T-helper 17 cell (primary cell): ENCODE measurements at regions not wholly inside any gene's neighbourhood (a gene's known extent, or its start where the extent isn't known, plus 50 kb on each side); places are given as distances from the start of the nearest gene placed in this dataset.

Source experiments
- ATAC-seq: fragments of 150-1000 bp; cut with Tn5 transposase; 2 replicates; pipeline ENCODE4 v1.10.0; 2021; ENCODE audit warnings: mild to moderate bottlenecking, moderate library complexity
- DNase-seq, 3 donors: peaks; one replicate each; pipeline versions ENCODE4 v3.0.0 to v3.0.0-alpha.2; 2020 to 2021
- H3K9me3 ChIP-seq: one replicate; pipeline ENCODE4 v1.7.0; 2013; ENCODE audit warnings: low read length, mild to moderate bottlenecking; ENCODE audit not compliant: control insufficient read depth, poor library complexity, severe bottlenecking
- H3K27ac Mint-ChIP-seq: one replicate; pipeline ENCODE4 v1.8.0; 2022; ENCODE audit warnings: mild to moderate bottlenecking, moderate library complexity, mixed read lengths
- H3K27me3 Mint-ChIP-seq: one replicate; pipeline ENCODE4 v1.8.0; 2022; ENCODE audit warnings: mixed read lengths
- H3K36me3 Mint-ChIP-seq: one replicate; pipeline ENCODE4 v1.8.0; 2022; ENCODE audit warnings: low read depth, mixed read lengths
- H3K4me1 Mint-ChIP-seq: one replicate; pipeline ENCODE4 v1.8.0; 2022; ENCODE audit warnings: mild to moderate bottlenecking, mixed read lengths
- H3K4me3 Mint-ChIP-seq: one replicate; pipeline ENCODE4 v1.8.0; 2022; ENCODE audit warnings: mild to moderate bottlenecking, moderate library complexity, mixed read lengths

GRCh38 chr3:105040026-105040622 is 326.6 kb upstream of the ALCAM start:
- no peak overlapping the region for H3K27ac Mint-ChIP-seq
- H3K9me3 ChIP-seq = no peaks in the 10 kb centered on the region
- H3K4me1 Mint-ChIP-seq = no peaks in the 10 kb centered on the region
- H3K36me3 Mint-ChIP-seq = no peaks in the 10 kb centered on the region
- DNase-seq (no peak), ATAC-seq (no peak)
- no peaks in the 10 kb centered on the region for H3K27me3 Mint-ChIP-seq
- no peak overlapping the region for H3K4me3 Mint-ChIP-seq

- Mint-ChIP-seq H3K4me1 (no peaks in the 10 kb centered on the region), H3K36me3 (no peaks in the 10 kb centered on the region), H3K27me3 (no peaks in the 10 kb centered on the region), H3K27ac (no peak overlapping the region), H3K4me3 (no peak overlapping the region)
- DNase-seq (no peak), ATAC-seq (no peak)
- no peaks in the 10 kb centered on the region for H3K9me3 ChIP-seq
Measured at GRCh38 chr3:105042586-105042985, 324.1 kb upstream of the ALCAM start.

GRCh38 chr3:105051111-105051510 is 315.6 kb upstream of the ALCAM start:
- Mint-ChIP-seq H3K36me3 (no peaks in the 10 kb centered on the region), H3K27me3 (no peaks in the 10 kb centered on the region), H3K4me1 (no peaks in the 10 kb centered on the region), H3K4me3 (no peak overlapping the region), H3K27ac (no peak overlapping the region)
- no peaks in the 10 kb centered on the region for H3K9me3 ChIP-seq
- ATAC-seq (no peak), DNase-seq (no peak)

- H3K4me3 Mint-ChIP-seq = no peak overlapping the region
Measured at GRCh38 chr3:105051972-105052371, 314.7 kb upstream of the ALCAM start.

GRCh38 chr3:105062853-105063252 is 303.9 kb upstream of the ALCAM start:
- H3K4me1 Mint-ChIP-seq = no peaks in the 10 kb centered on the region
- no peak overlapping the region for H3K27ac Mint-ChIP-seq
- H3K27me3 Mint-ChIP-seq = no peaks in the 10 kb centered on the region
- H3K36me3 Mint-ChIP-seq = no peaks in the 10 kb centered on the region
- ATAC-seq = no peak
- no peaks in the 10 kb centered on the region for H3K9me3 ChIP-seq
- no peak for DNase-seq
- no peak overlapping the region for H3K4me3 Mint-ChIP-seq

More at GRCh38 chr3:105051972-105052371, 314.7 kb upstream of the ALCAM start:
- no peaks in the 10 kb centered on the region for H3K27me3 Mint-ChIP-seq
- ATAC-seq = no peak
- no peak overlapping the region for H3K27ac Mint-ChIP-seq
- no peaks in the 10 kb centered on the region for H3K4me1 Mint-ChIP-seq
- no peak for DNase-seq
- H3K36me3 Mint-ChIP-seq = no peaks in the 10 kb centered on the region
- no peaks in the 10 kb centered on the region for H3K9me3 ChIP-seq

- DNase-seq = no peak
- Mint-ChIP-seq H3K27me3 (no peaks in the 10 kb centered on the region), H3K4me1 (no peaks in the 10 kb centered on the region), H3K4me3 (no peak overlapping the region), H3K27ac (no peak overlapping the region), H3K36me3 (no peaks in the 10 kb centered on the region)
- no peak for ATAC-seq
- no peaks in the 10 kb centered on the region for H3K9me3 ChIP-seq
Measured at GRCh38 chr3:105065895-105066839, 300.5 kb upstream of the ALCAM start.

- H3K4me3 Mint-ChIP-seq = no peak overlapping the region
- no peaks in the 10 kb centered on the region for H3K27me3 Mint-ChIP-seq
- ATAC-seq (no peak), DNase-seq (no peak)
- H3K4me1 Mint-ChIP-seq = no peaks in the 10 kb centered on the region
- H3K27ac Mint-ChIP-seq = no peak overlapping the region
- no peaks in the 10 kb centered on the region for H3K9me3 ChIP-seq
- H3K36me3 Mint-ChIP-seq = no peaks in the 10 kb centered on the region
Measured at GRCh38 chr3:105067361-105067760, 299.3 kb upstream of the ALCAM start.

GRCh38 chr3:105077060-105077822 is 289.5 kb upstream of the ALCAM start:
- ATAC-seq (no peak), DNase-seq (no peak)
- H3K4me1 Mint-ChIP-seq = no peaks in the 10 kb centered on the region
- no peaks in the 10 kb centered on the region for H3K9me3 ChIP-seq
- H3K27ac Mint-ChIP-seq = no peak overlapping the region
- no peak overlapping the region for H3K4me3 Mint-ChIP-seq
- H3K36me3 Mint-ChIP-seq = no peaks in the 10 kb centered on the region
- H3K27me3 Mint-ChIP-seq = no peaks in the 10 kb centered on the region

- no peak for DNase-seq
- no peak overlapping the region for H3K27ac Mint-ChIP-seq
- no peaks in the 10 kb centered on the region for H3K4me1 Mint-ChIP-seq
- no peaks in the 10 kb centered on the region for H3K36me3 Mint-ChIP-seq
- no peaks in the 10 kb centered on the region for H3K27me3 Mint-ChIP-seq
- H3K9me3 ChIP-seq = no peaks in the 10 kb centered on the region
- ATAC-seq = no peak
- H3K4me3 Mint-ChIP-seq = no peak overlapping the region
Measured at GRCh38 chr3:105083945-105084344, 282.8 kb upstream of the ALCAM start.

GRCh38 chr3:105085506-105085905 is 281.2 kb upstream of the ALCAM start:
- Mint-ChIP-seq H3K27ac (no peak overlapping the region), H3K4me1 (no peaks in the 10 kb centered on the region), H3K27me3 (no peaks in the 10 kb centered on the region), H3K4me3 (no peak overlapping the region), H3K36me3 (no peaks in the 10 kb centered on the region)
- ATAC-seq (no peak), DNase-seq (no peak)
- H3K9me3 ChIP-seq = no peaks in the 10 kb centered on the region

GRCh38 chr3:105093371-105094252 is 273.1 kb upstream of the ALCAM start:
- no peaks in the 10 kb centered on the region for H3K4me1 Mint-ChIP-seq
- no peak for DNase-seq
- H3K36me3 Mint-ChIP-seq = no peaks in the 10 kb centered on the region

GRCh38 chr3:105094588-105094987 is 272.1 kb upstream of the ALCAM start:
- DNase-seq = no peak
- no peaks in the 10 kb centered on the region for H3K36me3 Mint-ChIP-seq
- H3K27me3 Mint-ChIP-seq = no peaks in the 10 kb centered on the region
- H3K27ac Mint-ChIP-seq = no peak overlapping the region
- H3K4me1 Mint-ChIP-seq = no peaks in the 10 kb centered on the region
- H3K9me3 ChIP-seq = no peaks in the 10 kb centered on the region
- no peak overlapping the region for H3K4me3 Mint-ChIP-seq
- no peak for ATAC-seq

More at GRCh38 chr3:105093371-105094252, 273.1 kb upstream of the ALCAM start:
- no peaks in the 10 kb centered on the region for H3K9me3 ChIP-seq
- no peak for ATAC-seq
- Mint-ChIP-seq H3K4me3 (no peak overlapping the region), H3K27ac (no peak overlapping the region), H3K27me3 (no peaks in the 10 kb centered on the region)
